NCI-H2196 (cell line): ENCODE measurements at regions not wholly inside any gene's neighbourhood (a gene's known extent, or its start where the extent isn't known, plus 50 kb on each side); places are given as distances from the start of the nearest gene placed in this dataset.
"Not testable (repeated sequence)": the region's sequence is repeated elsewhere in the genome, so short reads cannot be mapped to it uniquely, and the experiment has no call there.

Source experiments
- DNase-seq: peaks from one replicate; lab custom pipeline; 2025; ENCODE audit not compliant: unreplicated experiment; lab: John Stamatoyannopoulos, UW

GRCh38 chr18:27585602-27586173 lies 400.6 kb upstream of the CHST9 start:
- DNase-seq = no peak

- no peak for DNase-seq
These were observed 398.4 kb upstream of the CHST9 start for GRCh38 chr18:27583466-27583865.

GRCh38 chr18:27582760-27583412 lies 397.8 kb upstream of the CHST9 start:
- DNase-seq = no peak

GRCh38 chr18:27581296-27581904 lies 396.3 kb upstream of the CHST9 start:
- DNase-seq = no peak

- DNase-seq = no peak
These were observed 394.3 kb upstream of the CHST9 start for GRCh38 chr18:27579364-27579763.

- DNase-seq = no peak
These were observed 392.6 kb upstream of the CHST9 start for GRCh38 chr18:27577752-27578151.

- no peak for DNase-seq
These were observed 392.2 kb upstream of the CHST9 start for GRCh38 chr18:27577265-27577664.

GRCh38 chr18:27567434-27567833 lies 382.3 kb upstream of the CHST9 start:
- DNase-seq = no peak

GRCh38 chr18:27564066-27564465 lies 379.0 kb upstream of the CHST9 start:
- DNase-seq = no peak

- DNase-seq = no peak
These were observed 373.5 kb upstream of the CHST9 start for GRCh38 chr18:27558388-27559155.

GRCh38 chr18:27556741-27557140 lies 371.6 kb upstream of the CHST9 start:
- no peak for DNase-seq

- DNase-seq = no peak
These were observed 364.4 kb upstream of the CHST9 start for GRCh38 chr18:27549335-27550039.

GRCh38 chr18:27546991-27547390 lies 361.9 kb upstream of the CHST9 start:
- DNase-seq = no peak

- DNase-seq = no peak
These were observed 359.1 kb upstream of the CHST9 start for GRCh38 chr18:27544206-27544605.

GRCh38 chr18:27541293-27541692 lies 356.2 kb upstream of the CHST9 start:
- no peak for DNase-seq

GRCh38 chr18:27540111-27540510 lies 355.0 kb upstream of the CHST9 start:
- no peak for DNase-seq

- no peak for DNase-seq
These were observed 343.9 kb upstream of the CHST9 start for GRCh38 chr18:27528925-27529521.

- no peak for DNase-seq
These were observed 342.7 kb upstream of the CHST9 start for GRCh38 chr18:27527856-27528255.

GRCh38 chr18:27520401-27520800 lies 335.3 kb upstream of the CHST9 start:
- DNase-seq = no peak

- not testable (repeated sequence) for DNase-seq
These were observed 325.0 kb upstream of the CHST9 start for GRCh38 chr18:27510036-27510633.
